GM12873 (cell line): ENCODE measurements at regions not wholly inside any gene's neighbourhood (a gene's known extent, or its start where the extent isn't known, plus 50 kb on each side); places are given as distances from the start of the nearest gene placed in this dataset.

Experiments
- TF ChIP-seq, protein P1 (sequence below): IDR thresholded peaks from 2 replicates; pipeline ENCODE4 v1.5.1; 2012; ENCODE audit warnings: low read depth, mild to moderate bottlenecking, moderate library complexity, low read length, control low read depth; ENCODE audit not compliant: insufficient read depth; ENCODE audit errors: missing control alignments

DNA sequence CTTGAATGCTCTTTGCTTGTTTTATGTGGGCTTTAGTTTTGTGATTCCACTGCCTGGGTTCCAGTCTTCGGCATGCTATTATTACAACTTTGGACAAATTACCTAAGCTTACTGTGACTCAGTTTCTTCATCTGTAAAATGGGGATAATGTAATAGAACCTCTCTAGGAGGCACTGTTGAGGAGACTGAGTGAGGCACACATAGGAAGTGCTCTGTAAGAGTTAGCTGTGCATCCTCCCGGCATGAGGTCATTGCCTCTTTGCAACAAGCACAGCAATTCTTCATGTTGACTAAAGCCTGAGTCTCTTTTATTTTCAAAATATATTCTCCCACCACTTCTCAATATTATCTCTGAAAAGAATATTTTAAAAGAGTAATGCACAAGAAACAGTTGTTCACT lies 227.4 kb downstream of the DLEU7 start:
- TF ChIP-seq, protein P1, sequence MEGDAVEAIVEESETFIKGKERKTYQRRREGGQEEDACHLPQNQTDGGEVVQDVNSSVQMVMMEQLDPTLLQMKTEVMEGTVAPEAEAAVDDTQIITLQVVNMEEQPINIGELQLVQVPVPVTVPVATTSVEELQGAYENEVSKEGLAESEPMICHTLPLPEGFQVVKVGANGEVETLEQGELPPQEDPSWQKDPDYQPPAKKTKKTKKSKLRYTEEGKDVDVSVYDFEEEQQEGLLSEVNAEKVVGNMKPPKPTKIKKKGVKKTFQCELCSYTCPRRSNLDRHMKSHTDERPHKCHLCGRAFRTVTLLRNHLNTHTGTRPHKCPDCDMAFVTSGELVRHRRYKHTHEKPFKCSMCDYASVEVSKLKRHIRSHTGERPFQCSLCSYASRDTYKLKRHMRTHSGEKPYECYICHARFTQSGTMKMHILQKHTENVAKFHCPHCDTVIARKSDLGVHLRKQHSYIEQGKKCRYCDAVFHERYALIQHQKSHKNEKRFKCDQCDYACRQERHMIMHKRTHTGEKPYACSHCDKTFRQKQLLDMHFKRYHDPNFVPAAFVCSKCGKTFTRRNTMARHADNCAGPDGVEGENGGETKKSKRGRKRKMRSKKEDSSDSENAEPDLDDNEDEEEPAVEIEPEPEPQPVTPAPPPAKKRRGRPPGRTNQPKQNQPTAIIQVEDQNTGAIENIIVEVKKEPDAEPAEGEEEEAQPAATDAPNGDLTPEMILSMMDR, result no peak

GRCh38 chr13:50617134-50617721 lies 226.3 kb downstream of the DLEU7 start:
- TF ChIP-seq, protein P1, result no peak

GRCh38 chr13:50618206-50618605 lies 225.3 kb downstream of the DLEU7 start:
- TF ChIP-seq, protein P1, result no peak

DNA sequence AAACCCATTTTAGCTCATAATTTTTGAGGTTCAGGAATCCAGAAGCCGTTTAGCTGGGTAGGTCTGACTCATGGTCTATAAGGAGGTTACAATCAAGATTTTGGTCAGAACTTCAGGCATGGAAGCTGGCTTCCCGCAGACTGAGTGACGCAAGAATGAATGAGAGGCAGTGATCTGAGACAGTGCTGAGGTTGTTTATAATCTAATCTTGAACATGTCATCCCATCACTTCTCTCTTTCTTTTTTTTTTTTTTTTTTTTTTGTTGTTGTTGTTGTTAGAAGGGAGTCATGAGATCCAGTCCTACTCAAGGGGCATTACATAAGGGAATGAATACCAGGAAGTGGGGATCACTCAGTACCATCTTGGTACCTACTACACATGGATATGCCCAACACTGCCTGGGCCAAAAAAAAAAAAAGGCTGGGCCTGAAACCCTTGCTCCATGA lies 217.4 kb downstream of the DLEU7 start:
- TF ChIP-seq, protein P1, result no peak

DNA sequence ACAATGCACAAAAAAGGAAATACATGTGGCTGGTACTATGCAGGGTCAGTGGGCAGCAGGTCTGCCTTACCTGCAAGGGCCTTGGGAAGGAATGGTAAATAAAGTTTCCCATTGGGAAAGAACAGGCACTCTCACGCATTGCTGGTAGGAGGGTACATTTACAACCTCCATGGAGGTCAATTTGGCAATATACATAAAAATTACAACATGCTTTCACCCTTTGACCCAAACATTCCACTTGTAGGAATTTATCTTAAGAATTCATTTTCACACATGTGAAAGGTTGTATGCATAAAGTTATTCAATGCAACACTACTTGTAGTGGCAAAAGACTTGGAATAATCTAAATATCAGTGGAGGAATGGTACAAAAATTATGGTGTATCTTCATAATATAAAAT lies 216.4 kb downstream of the DLEU7 start:
- TF ChIP-seq, protein P1, result no peak

DNA sequence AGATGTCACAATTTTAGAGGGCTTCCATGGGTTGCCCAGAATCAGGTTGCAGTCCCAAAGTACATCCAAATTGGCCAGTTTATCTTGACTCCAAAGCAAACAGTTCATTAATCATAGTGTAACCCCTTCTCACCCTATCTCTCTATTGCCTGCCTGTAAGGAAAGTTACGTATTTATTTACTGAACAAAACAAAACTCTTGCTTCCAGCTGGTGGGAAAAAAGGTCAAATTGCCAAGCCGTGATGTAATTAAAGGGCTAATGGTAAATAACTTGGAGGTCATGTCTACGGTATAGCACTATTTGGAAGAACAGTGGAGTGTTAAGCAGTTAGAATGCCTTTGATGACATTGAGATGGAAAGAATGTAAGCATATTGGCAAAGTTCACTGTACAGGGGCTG lies 214.0 kb downstream of the DLEU7 start:
- TF ChIP-seq, protein P1, result no peak

- TF ChIP-seq, protein P1, result no peak
Observed at GRCh38 chr13:50629966-50630365, 213.5 kb downstream of the DLEU7 start.
